ENCODE measurements at regions not wholly inside any gene's neighbourhood (a gene's known extent, or its start where the extent isn't known, plus 50 kb on each side); places are given as distances from the start of the nearest gene placed in this dataset.
A peak's percentile ranks its signal among the peaks of the same experiment; 100 is the strongest.

GRCh38 chr12:113722747-113723146, 243.4 kb downstream of the RBM19 start:
- no peak overlapping the region for H3K27ac Mint-ChIP-seq (ENCODE audit: unreplicated experiment)
- no peak for TF ChIP-seq CTCF (IDR thresholded peaks at IDR 0.05; ENCODE audit: partially characterized antibody, unreplicated experiment)
- no peak for DNase-seq
- peaks cover 3% of the 10 kb centered on the region for H3K27me3 Mint-ChIP-seq (ENCODE audit: unreplicated experiment)
- peaks cover 5% of the 10 kb centered on the region for H3K4me1 Mint-ChIP-seq (ENCODE audit: low read depth, unreplicated experiment)
- H3K36me3 Mint-ChIP-seq (ENCODE audit: unreplicated experiment): no peaks in the 10 kb centered on the region
- H3K4me3 Mint-ChIP-seq (ENCODE audit: unreplicated experiment): no peak overlapping the region
- H3K9me3 Mint-ChIP-seq (ENCODE audit: unreplicated experiment): peaks cover 2% of the 10 kb centered on the region

- no peak for DNase-seq
- no peak for TF ChIP-seq CTCF (IDR thresholded peaks at IDR 0.05; ENCODE audit: partially characterized antibody, unreplicated experiment)
- Mint-ChIP-seq H3K27me3 (ENCODE audit: unreplicated experiment) (peaks cover 1% of the 10 kb centered on the region), H3K36me3 (ENCODE audit: unreplicated experiment) (no peaks in the 10 kb centered on the region), H3K9me3 (ENCODE audit: unreplicated experiment) (peaks cover 2% of the 10 kb centered on the region), H3K4me3 (ENCODE audit: unreplicated experiment) (no peak overlapping the region), H3K4me1 (ENCODE audit: low read depth, unreplicated experiment) (peaks cover 5% of the 10 kb centered on the region), H3K27ac (ENCODE audit: unreplicated experiment) (no peak overlapping the region)
Observed at GRCh38 chr12:113720629-113721028, 245.5 kb downstream of the RBM19 start.

DNA sequence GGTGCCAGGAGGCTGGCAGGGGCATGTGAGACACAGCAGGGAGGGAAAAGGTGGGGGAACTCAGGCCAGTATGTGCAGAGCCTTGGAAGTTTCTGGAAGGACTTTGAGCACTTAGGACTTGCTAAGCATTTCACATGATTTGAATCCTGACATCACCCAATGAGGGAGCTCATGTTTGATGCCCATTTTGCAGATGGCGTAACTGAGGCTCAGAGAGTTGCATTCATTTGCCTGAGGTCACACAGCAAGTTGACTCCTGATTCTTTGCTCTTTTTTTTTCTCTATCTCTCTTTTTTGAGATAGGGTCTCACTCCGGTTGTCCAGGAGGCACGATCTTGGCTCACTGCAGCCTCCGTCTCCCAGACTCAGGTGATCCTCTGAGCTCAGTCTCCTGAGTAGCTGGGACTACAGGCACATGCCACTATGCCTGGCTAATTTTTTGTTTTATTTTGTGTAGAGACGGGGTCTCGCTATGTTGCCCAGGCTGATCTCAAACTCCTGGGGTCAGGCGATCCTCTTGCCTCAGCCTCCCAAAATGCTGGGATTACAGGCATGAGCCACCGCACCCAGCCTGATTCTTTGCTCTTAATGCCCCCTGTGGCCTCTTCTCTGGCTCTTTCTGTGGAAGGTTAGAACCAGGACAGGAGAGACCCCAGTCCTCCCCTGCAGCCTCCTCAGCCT, 246.1 kb downstream of the RBM19 start:
- Mint-ChIP-seq H3K4me1 (ENCODE audit: low read depth, unreplicated experiment) (peaks cover 5% of the 10 kb centered on the region), H3K27me3 (ENCODE audit: unreplicated experiment) (no peaks in the 10 kb centered on the region), H3K36me3 (ENCODE audit: unreplicated experiment) (no peaks in the 10 kb centered on the region), H3K27ac (ENCODE audit: unreplicated experiment) (no peak overlapping the region), H3K9me3 (ENCODE audit: unreplicated experiment) (peaks cover 2% of the 10 kb centered on the region), H3K4me3 (ENCODE audit: unreplicated experiment) (no peak overlapping the region)
- no peak for DNase-seq
- TF ChIP-seq CTCF (IDR thresholded peaks at IDR 0.05; ENCODE audit: partially characterized antibody, unreplicated experiment): no peak

- no peak for TF ChIP-seq CTCF (IDR thresholded peaks at IDR 0.05; ENCODE audit: partially characterized antibody, unreplicated experiment)
- peaks cover 8% of the 10 kb centered on the region for H3K9me3 Mint-ChIP-seq (ENCODE audit: unreplicated experiment)
- H3K4me1 Mint-ChIP-seq (ENCODE audit: low read depth, unreplicated experiment): peaks cover 12% of the 10 kb centered on the region
- DNase-seq: no peak
- H3K4me3 Mint-ChIP-seq (ENCODE audit: unreplicated experiment): no peak overlapping the region
- H3K36me3 Mint-ChIP-seq (ENCODE audit: unreplicated experiment): peaks cover 8% of the 10 kb centered on the region
- no peaks in the 10 kb centered on the region for H3K27me3 Mint-ChIP-seq (ENCODE audit: unreplicated experiment)
- no peak overlapping the region for H3K27ac Mint-ChIP-seq (ENCODE audit: unreplicated experiment)
Observed at GRCh38 chr12:113713156-113713555, 241.5 kb upstream of the LHX5 start.

GRCh38 chr12:113712481-113712880, 240.8 kb upstream of the LHX5 start:
- no peak for TF ChIP-seq CTCF (IDR thresholded peaks at IDR 0.05; ENCODE audit: partially characterized antibody, unreplicated experiment)
- peaks cover 8% of the 10 kb centered on the region for H3K36me3 Mint-ChIP-seq (ENCODE audit: unreplicated experiment)
- H3K27ac Mint-ChIP-seq (ENCODE audit: unreplicated experiment): no peak overlapping the region
- no peaks in the 10 kb centered on the region for H3K27me3 Mint-ChIP-seq (ENCODE audit: unreplicated experiment)
- DNase-seq: peak; percentile 40
- H3K4me3 Mint-ChIP-seq (ENCODE audit: unreplicated experiment): no peak overlapping the region
- H3K4me1 Mint-ChIP-seq (ENCODE audit: low read depth, unreplicated experiment): peaks cover 12% of the 10 kb centered on the region
- H3K9me3 Mint-ChIP-seq (ENCODE audit: unreplicated experiment): peaks cover 8% of the 10 kb centered on the region
